Right renal cortex interstitium (tissue), 3 donors: ENCODE measurements at regions not wholly inside any gene's neighbourhood (a gene's known extent, or its start where the extent isn't known, plus 50 kb on each side); places are given as distances from the start of the nearest gene placed in this dataset.

Experiments used
- DNase-seq, 3 donors: peaks; one replicate each; pipeline ENCODE4 v3.0.0-alpha.2; 2013; ENCODE audit warnings: low read depth in 3 of 3, low spot score in 2 of 3

- DNase-seq, result no peak
Observed at GRCh38 chrX:124280294-124280902, 52.1 kb upstream of the TEX13D start.

GRCh38 chrX:124282580-124282979 is 49.9 kb upstream of the TEX13D start:
- no peak for DNase-seq
